ENCODE measurements at regions not wholly inside any gene's neighbourhood (a gene's known extent, or its start where the extent isn't known, plus 50 kb on each side); places are given as distances from the start of the nearest gene placed in this dataset.
"Not testable (repeated sequence)": the region's sequence is repeated elsewhere in the genome, so short reads cannot be mapped to it uniquely, and the experiment has no call there.

- no peak for DNase-seq
Observed at GRCh38 chr11:97691061-97691460, 1301.2 kb downstream of the JRKL start.

- no peak for DNase-seq
Observed at GRCh38 chr11:97702951-97703350, 1313.1 kb downstream of the JRKL start.

GRCh38 chr11:97703851-97704250 is 1314.0 kb downstream of the JRKL start:
- DNase-seq, result no peak

- DNase-seq, result not testable (repeated sequence)
Observed at GRCh38 chr11:97705441-97705840, 1315.3 kb upstream of the CNTN5 start.

- no peak for DNase-seq
Observed at GRCh38 chr11:97717922-97718321, 1302.8 kb upstream of the CNTN5 start.

GRCh38 chr11:97722065-97722464 is 1298.7 kb upstream of the CNTN5 start:
- DNase-seq, result no peak

- no peak for DNase-seq
Observed at GRCh38 chr11:97722721-97723120, 1298.0 kb upstream of the CNTN5 start.

GRCh38 chr11:97729546-97730272 is 1291.0 kb upstream of the CNTN5 start:
- no peak for DNase-seq

- no peak for DNase-seq
Observed at GRCh38 chr11:97732011-97732632, 1288.6 kb upstream of the CNTN5 start.

GRCh38 chr11:97738751-97739150 is 1282.0 kb upstream of the CNTN5 start:
- no peak for DNase-seq

GRCh38 chr11:97739932-97740800 is 1280.6 kb upstream of the CNTN5 start:
- DNase-seq, result no peak

GRCh38 chr11:97740801-97741151 is 1280.0 kb upstream of the CNTN5 start:
- no peak for DNase-seq

- no peak for DNase-seq
Observed at GRCh38 chr11:97742717-97743116, 1278.0 kb upstream of the CNTN5 start.

- no peak for DNase-seq
Observed at GRCh38 chr11:97743205-97743742, 1277.5 kb upstream of the CNTN5 start.

GRCh38 chr11:97745515-97746050 is 1275.2 kb upstream of the CNTN5 start:
- DNase-seq, result no peak

- DNase-seq, result no peak
Observed at GRCh38 chr11:97746818-97747217, 1273.9 kb upstream of the CNTN5 start.

GRCh38 chr11:97751405-97751804 is 1269.3 kb upstream of the CNTN5 start:
- no peak for DNase-seq

- no peak for DNase-seq
Observed at GRCh38 chr11:97751952-97752351, 1268.8 kb upstream of the CNTN5 start.

- no peak for DNase-seq
Observed at GRCh38 chr11:97754976-97755375, 1265.8 kb upstream of the CNTN5 start.

- no peak for DNase-seq
Observed at GRCh38 chr11:97756571-97757335, 1264.0 kb upstream of the CNTN5 start.

- no peak for DNase-seq
Observed at GRCh38 chr11:97761175-97761574, 1259.6 kb upstream of the CNTN5 start.

- no peak for DNase-seq
Observed at GRCh38 chr11:97764193-97764592, 1256.6 kb upstream of the CNTN5 start.
